H1 (cell line): ENCODE measurements at regions not wholly inside any gene's neighbourhood (a gene's known extent, or its start where the extent isn't known, plus 50 kb on each side); places are given as distances from the start of the nearest gene placed in this dataset.
A peak's percentile ranks its signal among the peaks of the same experiment; 100 is the strongest.

Experiments used
- CTCF ChIA-PET: fragments of 300-600 bp; sonication (Branson Sonifier 250); formaldehyde crosslinking; loops from one replicate; lab custom pipeline; 2021; ENCODE audit not compliant: partially characterized antibody; lab: Charles Lee
- POLR2A ChIA-PET: fragments of 300-600 bp; sonication (Branson Sonifier 250); formaldehyde crosslinking; loops from one replicate; lab custom pipeline; 2021; ENCODE audit warnings: inconsistent platforms; ENCODE audit not compliant: partially characterized antibody; lab: Charles Lee
- DNase-seq, 2 experiments: peaks; one replicate each; pipeline versions ENCODE4 v3.0.0 to v3.0.0-alpha.2; 2010 to 2022; ENCODE audit warnings: low spot score in 2 of 2, low read depth in 1 of 2, mixed read lengths in 1 of 2
- FAIRE-seq: peaks from 2 replicates; lab custom pipeline; 2011; peaks lifted over from hg19 to GRCh38; lab: Jason Lieb, UNC
- H2AFZ ChIP-seq: 2 replicates; pipeline ENCODE4 v1.8.1; 2012; ENCODE audit warnings: low read length, inconsistent platforms
- H2AK5ac ChIP-seq: 2 replicates; pipeline ENCODE4 v1.6.1; 2013; ENCODE audit warnings: low read depth, low read length
- H2BK120ac ChIP-seq: replicated peaks from 2 replicates; pipeline ENCODE3; 2013; ENCODE audit warnings: low read depth, low read length, inconsistent platforms
- H2BK12ac ChIP-seq: 2 replicates; pipeline ENCODE4 v1.6.1; 2013; ENCODE audit warnings: low read depth, low read length
- H2BK15ac ChIP-seq: 2 replicates; pipeline ENCODE4 v1.6.1; 2013; ENCODE audit warnings: low read length
- H2BK20ac ChIP-seq: 2 replicates; pipeline ENCODE4 v1.6.1; 2013; ENCODE audit warnings: low read length
- H2BK5ac ChIP-seq: 2 replicates; pipeline ENCODE4 v1.6.1; 2013; ENCODE audit warnings: low read depth, low read length
- H3K14ac ChIP-seq: 2 replicates; pipeline ENCODE4 v1.6.1; 2013; ENCODE audit warnings: inconsistent platforms; ENCODE audit not compliant: insufficient read length
- H3K18ac ChIP-seq: 2 replicates; pipeline ENCODE4 v1.6.1; 2013; ENCODE audit warnings: low read length; ENCODE audit errors: extremely low read depth
- H3K23ac ChIP-seq: 2 replicates; pipeline ENCODE4 v1.6.1; 2013; ENCODE audit warnings: inconsistent platforms; ENCODE audit not compliant: insufficient read length
- H3K23me2 ChIP-seq: 2 replicates; pipeline ENCODE4 v1.6.1; 2013; ENCODE audit warnings: low read depth, low read length
- H3K27ac ChIP-seq: 2 replicates; pipeline ENCODE4 v1.6.1; 2011; ENCODE audit warnings: low read depth, low read length, inconsistent platforms
- H3K27me3 ChIP-seq, 4 experiments: replicated peaks in 1 of 4; 1 replicate in 1 of 4; 2 replicates in 3 of 4; pipeline versions ENCODE4 v1.6.1 to v1.8.1; 2011 to 2013; ENCODE audit warnings: low read length in 3 of 4, mild to moderate bottlenecking in 3 of 4, inconsistent platforms in 2 of 4, mixed read lengths in 2 of 4, moderate library complexity in 1 of 4; ENCODE audit not compliant: control insufficient read depth in 3 of 4, insufficient read depth in 3 of 4; ENCODE audit errors: extremely low read depth in 1 of 4
- H3K36me3 ChIP-seq, 4 experiments: 2 replicates each; pipeline versions ENCODE4 v1.6.1 to v1.8.1; 2011 to 2013; ENCODE audit warnings: mild to moderate bottlenecking in 4 of 4, low read length in 3 of 4, moderate library complexity in 2 of 4, control low read depth in 1 of 4, inconsistent platforms in 1 of 4; ENCODE audit not compliant: insufficient read depth in 4 of 4, control insufficient read depth in 2 of 4
- H3K4ac ChIP-seq: replicated peaks from 2 replicates; pipeline ENCODE3; 2013; ENCODE audit warnings: low read length, low read depth, mixed read lengths, inconsistent platforms; ENCODE audit not compliant: insufficient read length
- H3K4me1 ChIP-seq, 4 experiments: replicated peaks in 1 of 4; 1 replicate in 1 of 4; 2 replicates in 3 of 4; pipeline versions ENCODE4 v1.6.1 to v1.8.1; 2011 to 2013; ENCODE audit warnings: low read length in 3 of 4, inconsistent platforms in 2 of 4, mixed read lengths in 1 of 4; ENCODE audit not compliant: insufficient read depth in 4 of 4, control insufficient read depth in 3 of 4
- H3K4me2 ChIP-seq, 2 experiments: 2 replicates each; pipeline versions ENCODE4 v1.6.1 to v1.8.1; 2011 to 2013; ENCODE audit warnings: low read depth in 2 of 2, low read length in 2 of 2, control low read depth in 1 of 2, inconsistent platforms in 1 of 2, mild to moderate bottlenecking in 1 of 2; ENCODE audit not compliant: insufficient read depth in 1 of 2
- H3K4me3 ChIP-seq, 4 experiments: fragments of 200-600, 300-600 bp in 1 of 4; sonication (generic), shearing (Covaris generic), sonication (Bioruptor Twin) in 1 of 4; 2 replicates each; pipeline versions ENCODE4 v1.5.1 to v1.8.1; 2011 to 2016; ENCODE audit warnings: low read length in 4 of 4, low read depth in 3 of 4, control low read depth in 2 of 4, inconsistent platforms in 2 of 4, mild to moderate bottlenecking in 2 of 4, mixed read lengths in 1 of 4, moderate library complexity in 1 of 4; ENCODE audit not compliant: insufficient read depth in 2 of 4; ENCODE audit errors: extremely low read depth in 1 of 4
- H3K56ac ChIP-seq: replicated peaks from 2 replicates; pipeline ENCODE3; 2013; ENCODE audit warnings: low read depth, mild to moderate bottlenecking, mixed read lengths, low read length, inconsistent platforms; ENCODE audit not compliant: insufficient read length
- H3K79me1 ChIP-seq: 2 replicates; pipeline ENCODE4 v1.6.1; 2013; ENCODE audit warnings: low read depth, low read length, control low read depth
- H3K79me2 ChIP-seq, 2 experiments: 2 replicates each; pipeline versions ENCODE4 v1.6.1 to v1.8.1; 2012 to 2013; ENCODE audit warnings: low read length in 2 of 2, mild to moderate bottlenecking in 2 of 2, inconsistent platforms in 1 of 2; ENCODE audit not compliant: insufficient read depth in 2 of 2, control insufficient read depth in 1 of 2
- H3K9ac ChIP-seq, 4 experiments: replicated peaks in 1 of 4; 1 replicate in 1 of 4; 2 replicates in 3 of 4; pipeline versions ENCODE4 v1.6.1 to v1.8.1; 2011 to 2013; ENCODE audit warnings: low read depth in 3 of 4, low read length in 3 of 4, control low read depth in 2 of 4, mild to moderate bottlenecking in 2 of 4, moderate library complexity in 2 of 4, inconsistent platforms in 1 of 4; ENCODE audit errors: extremely low read depth in 1 of 4
- H3K9me3 ChIP-seq, 2 experiments: 2 replicates each; pipeline versions ENCODE4 v1.6.1 to v1.8.1; 2012 to 2013; ENCODE audit warnings: mild to moderate bottlenecking in 2 of 2, moderate library complexity in 2 of 2, control low read depth in 1 of 2, inconsistent platforms in 1 of 2, low read depth in 1 of 2, low read length in 1 of 2, mixed read lengths in 1 of 2; ENCODE audit not compliant: insufficient read depth in 2 of 2
- H4K20me1 ChIP-seq, 2 experiments: replicated peaks in 1 of 2; 2 replicates each; pipeline versions ENCODE3 to v1.8.1; 2011 to 2013; ENCODE audit warnings: inconsistent platforms in 2 of 2, low read length in 2 of 2, mild to moderate bottlenecking in 1 of 2; ENCODE audit not compliant: insufficient read depth in 2 of 2, control insufficient read depth in 1 of 2
- H4K5ac ChIP-seq: 2 replicates; pipeline ENCODE4 v1.6.1; 2013; ENCODE audit warnings: low read length, low read depth, mixed read lengths, inconsistent platforms; ENCODE audit not compliant: insufficient read length
- H4K8ac ChIP-seq: 2 replicates; pipeline ENCODE4 v1.8.0; 2013; ENCODE audit warnings: mild to moderate bottlenecking, moderate library complexity, low read length, inconsistent platforms; ENCODE audit not compliant: insufficient read depth; ENCODE audit errors: extremely low read depth
- H4K91ac ChIP-seq: replicated peaks from 2 replicates; pipeline ENCODE3; 2013; ENCODE audit warnings: low read length, mixed read lengths, inconsistent platforms; ENCODE audit not compliant: insufficient read length
- BACH1 ChIP-seq: IDR thresholded peaks from 2 replicates; pipeline ENCODE4 v1.6.1; 2012; ENCODE audit warnings: low read length, improper control_type of control experiment
- CBX8 ChIP-seq: fragments of 300-800, 300-1000 bp; sonication (generic); IDR thresholded peaks from 2 replicates; pipeline ENCODE4 v1.7.1; 2016; ENCODE audit warnings: low read depth, low read length, borderline replicate concordance
- E2F6 ChIP-seq: IDR thresholded peaks from 2 replicates; pipeline ENCODE4 v1.6.1; 2012; ENCODE audit warnings: inconsistent platforms
- JUND ChIP-seq: IDR thresholded peaks from 2 replicates; pipeline ENCODE4 v1.6.1; 2011; ENCODE audit warnings: mild to moderate bottlenecking, improper control_type of control experiment, low read length
- KDM4A ChIP-seq: IDR thresholded peaks from one replicate; pipeline ENCODE4 v1.7.1; 2012; ENCODE audit warnings: low read depth, mild to moderate bottlenecking, moderate library complexity, low read length, inconsistent platforms; ENCODE audit not compliant: severe bottlenecking
- NRF1 ChIP-seq: IDR thresholded peaks from 2 replicates; pipeline ENCODE4 v1.6.1; 2011; ENCODE audit warnings: mild to moderate bottlenecking, low read depth, low read length, improper control_type of control experiment
- RNF2 ChIP-seq: fragments of 200-900, 300-1000 bp; sonication (generic); IDR thresholded peaks from 2 replicates; pipeline ENCODE4 v1.7.1; 2016; ENCODE audit warnings: borderline replicate concordance, low read depth, mild to moderate bottlenecking, antibody characterized with exemption, low read length; ENCODE audit not compliant: poor library complexity, severe bottlenecking; ENCODE audit errors: missing control alignments
- RXRA ChIP-seq: IDR thresholded peaks from 2 replicates; pipeline ENCODE4 v1.6.1; 2011; ENCODE audit warnings: low read depth, mild to moderate bottlenecking, low read length, moderate library complexity; ENCODE audit not compliant: insufficient read depth
- SIRT6 ChIP-seq: IDR thresholded peaks from one replicate; pipeline ENCODE4 v1.7.1; 2012; ENCODE audit warnings: low read length, inconsistent platforms
- SUZ12 ChIP-seq: fragments of 200-600 bp; sonication (generic); IDR thresholded peaks from 2 replicates; pipeline ENCODE4 v1.6.1; 2012; ENCODE audit warnings: mild to moderate bottlenecking, inconsistent platforms, low read length, moderate library complexity, mixed read lengths
- TAF1 ChIP-seq: IDR thresholded peaks from 2 replicates; pipeline ENCODE4 v1.6.1; 2011; ENCODE audit warnings: mild to moderate bottlenecking, low read depth, low read length
- ZNF274 ChIP-seq: IDR thresholded peaks from 2 replicates; pipeline ENCODE4 v1.7.0; 2012; ENCODE audit warnings: low read length, borderline replicate concordance; ENCODE audit errors: extremely low read depth
- WGBS, 2 experiments: shearing (Covaris generic) in 1 of 2; methylation state at CpG; one replicate each; pipeline versions ENCODE4 v1.1.6 to v1.1.7; 2013 to 2015; ENCODE audit warnings: low lambda C conversion rate in 2 of 2, mixed read lengths in 2 of 2, inconsistent platforms in 1 of 2, low coverage in 1 of 2, missing lambda C conversion rate in 1 of 2; ENCODE audit not compliant: insufficient replicate concordance in 2 of 2, insufficient coverage in 1 of 2, insufficient read length in 1 of 2; ENCODE audit errors: extremely low coverage in 1 of 2, missing lambda C conversion rate in 1 of 2; 5-methylcytosine and 5-hydroxymethylcytosine counted together
- TF ChIP-seq, protein P1 (sequence below): IDR thresholded peaks from 2 replicates; pipeline ENCODE4 v1.6.1; 2012; ENCODE audit warnings: inconsistent platforms

DNA sequence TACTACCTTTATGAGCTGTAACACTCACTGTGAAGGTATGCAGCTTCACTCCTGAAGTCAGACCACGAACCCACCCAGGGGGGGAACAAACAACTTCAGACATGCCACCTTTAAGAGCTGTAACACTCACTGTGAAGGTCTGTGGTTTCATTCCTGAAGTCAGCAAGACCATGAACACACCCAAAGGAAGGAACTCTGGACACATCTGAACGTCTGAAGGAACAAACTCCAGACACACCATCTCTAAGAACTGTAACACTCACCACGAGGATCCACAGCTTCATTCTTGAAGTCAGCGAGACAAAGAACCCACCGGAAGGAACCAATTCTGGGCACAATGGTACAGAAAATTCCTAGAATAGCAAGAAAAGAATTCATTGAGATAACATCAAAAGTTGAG lies 1796.5 kb upstream of the MIR17HG start:
- Histone ChIP-seq H3K36me3 (no peaks in the 10 kb centered on the region), H4K8ac (no peak overlapping the region), H2BK20ac (no peak overlapping the region), H3K27ac (no peak overlapping the region), H3K14ac (no peak overlapping the region), H2BK5ac (no peak overlapping the region), H3K27me3 (no peaks in the 10 kb centered on the region), H3K9ac (no peak overlapping the region), H2AFZ (0 out of 2 replicates have a peak overlapping the region, but pooled peaks have one; percentile 22), H2AK5ac (no peak overlapping the region), H3K4ac (no peak overlapping the region), H3K4me2 (no peak overlapping the region), H2BK12ac (no peak overlapping the region), H2BK15ac (no peak overlapping the region), H3K79me1 (no peaks in the 10 kb centered on the region), H2BK120ac (no peak overlapping the region), H3K18ac (no peak overlapping the region), H3K4me1 (no peaks in the 10 kb centered on the region), H4K5ac (no peak overlapping the region), H4K91ac (no peak overlapping the region), H3K23ac (no peak overlapping the region), H3K23me2 (no peaks in the 10 kb centered on the region), H4K20me1 (no peaks in the 10 kb centered on the region), H3K9me3 (0 out of 4 replicates have a peak, but pooled peaks cover 0 to 2% of the 10 kb centered on the region in 2 experiments), H3K56ac (no peak overlapping the region), H3K79me2 (no peaks in the 10 kb centered on the region), H3K4me3 (no peak overlapping the region)
- DNase-seq (no peak), FAIRE-seq (no peak)
- 87% methylated on average over 5 of the region's 5 CpGs; no CpG with 5 or more reads in 1 of the 2 experiments for WGBS, 2 experiments
- TF ChIP-seq JUND, result no peak
- TF ChIP-seq SIRT6, result no peak
- TF ChIP-seq KDM4A, result no peak
- TF ChIP-seq TAF1, result no peak
- TF ChIP-seq NRF1, result no peak
- TF ChIP-seq ZNF274, result no peak
- TF ChIP-seq CBX8, result no peak
- TF ChIP-seq, protein P1, sequence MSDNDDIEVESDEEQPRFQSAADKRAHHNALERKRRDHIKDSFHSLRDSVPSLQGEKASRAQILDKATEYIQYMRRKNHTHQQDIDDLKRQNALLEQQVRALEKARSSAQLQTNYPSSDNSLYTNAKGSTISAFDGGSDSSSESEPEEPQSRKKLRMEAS, result no peak
- no peak for TF ChIP-seq E2F6
- no peak for TF ChIP-seq RNF2
- no peak for TF ChIP-seq BACH1
- no peak for TF ChIP-seq SUZ12
- TF ChIP-seq RXRA, result no peak
- CTCF ChIA-PET, result interaction anchor here (1.2 to 1.3 kb wide), 2 partner anchors 10 to 15 kb away, joined by 3 to 4 read pairs; no protein-coding TSS in a partner anchor
- POLR2A ChIA-PET, result no interaction called here
